Calu3 (cell line): ENCODE measurements at regions not wholly inside any gene's neighbourhood (a gene's known extent, or its start where the extent isn't known, plus 50 kb on each side); places are given as distances from the start of the nearest gene placed in this dataset.

Experiments
- BruUV-seq: library from RNA; stranded (reverse); fragments of 400-500 nt; replicated peaks from 2 replicates; lab custom pipeline; 2021; lab: Mats Ljungman, UMichigan
- CTCF ChIA-PET: fragments of 300-600 bp; sonication (Branson Sonifier 250); formaldehyde crosslinking; loops from one replicate; lab custom pipeline; 2022; ENCODE audit warnings: antibody characterized with exemption; lab: Charles Lee
- DNase-seq: peaks from one replicate; pipeline ENCODE4 v3.0.0; 2022
- H3K27ac Mint-ChIP-seq: one replicate; pipeline ENCODE4 v1.8.0; 2022; ENCODE audit warnings: mixed read lengths; ENCODE audit not compliant: unreplicated experiment
- H3K27me3 Mint-ChIP-seq: one replicate; pipeline ENCODE4 v1.8.0; 2022; ENCODE audit warnings: mixed read lengths; ENCODE audit not compliant: unreplicated experiment
- H3K36me3 Mint-ChIP-seq: one replicate; pipeline ENCODE4 v1.8.0; 2022; ENCODE audit warnings: mild to moderate bottlenecking, moderate library complexity, mixed read lengths; ENCODE audit not compliant: insufficient read depth, unreplicated experiment
- H3K4me1 Mint-ChIP-seq: one replicate; pipeline ENCODE4 v1.8.0; 2022; ENCODE audit warnings: mild to moderate bottlenecking, low read depth, mixed read lengths; ENCODE audit not compliant: unreplicated experiment
- H3K4me3 Mint-ChIP-seq: one replicate; pipeline ENCODE4 v1.8.0; 2022; ENCODE audit warnings: mild to moderate bottlenecking, low read depth, moderate library complexity, mixed read lengths; ENCODE audit not compliant: unreplicated experiment
- H3K9me3 Mint-ChIP-seq: one replicate; pipeline ENCODE4 v1.8.0; 2022; ENCODE audit warnings: low read depth, mixed read lengths; ENCODE audit not compliant: unreplicated experiment
- intact Hi-C: fragments of 100-400 bp; cut with micrococcal nuclease; formaldehyde crosslinking; loops from one replicate; pipeline ENCODE4 v1.10.0; 2022; ENCODE audit not compliant: unreplicated experiment
- TF ChIP-seq, protein P1 (sequence below): fragments of 200-600 bp; IDR thresholded peaks from one replicate; pipeline ENCODE4 v1.8.0; 2022; ENCODE audit warnings: antibody characterized with exemption; ENCODE audit not compliant: unreplicated experiment

DNA sequence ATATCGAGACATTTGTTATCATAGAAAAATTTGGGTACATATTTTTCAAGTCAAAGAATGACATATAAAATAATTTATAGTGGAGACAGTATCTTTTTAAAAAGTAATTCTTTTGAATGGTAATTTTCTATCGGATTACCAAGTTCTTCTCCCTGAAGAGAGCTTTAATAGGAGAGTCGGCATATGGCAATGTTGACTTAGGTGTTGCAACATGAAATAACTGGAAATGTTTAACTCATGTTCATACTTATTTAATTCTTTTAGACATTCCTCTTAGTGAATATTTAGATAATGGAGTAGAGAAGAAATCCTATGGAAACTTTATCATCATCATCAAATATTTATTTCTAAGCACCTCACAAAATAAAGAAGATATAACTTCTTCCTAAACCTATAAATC is 118.2 kb upstream of the CTNND2 start:
- H3K9me3 Mint-ChIP-seq, result peaks cover 4% of the 10 kb centered on the region
- DNase-seq, result no peak
- CTCF ChIA-PET, result interaction anchor here (0.7 kb wide), 1 partner anchor 754 kb away, joined by 4 read pairs; no protein-coding TSS in a partner anchor

GRCh38 chr5:12019306-12019705 is 115.1 kb upstream of the CTNND2 start:
- CTCF ChIA-PET, result interaction anchor here (0.5 kb wide), 1 partner anchor 35 kb away, joined by 3 read pairs; no protein-coding TSS in a partner anchor
- Mint-ChIP-seq H3K27ac (no peak overlapping the region), H3K27me3 (no peaks in the 10 kb centered on the region), H3K4me1 (no peaks in the 10 kb centered on the region), H3K4me3 (no peak overlapping the region), H3K36me3 (no peaks in the 10 kb centered on the region), H3K9me3 (peaks cover 4% of the 10 kb centered on the region)
- no peak for DNase-seq
- no TSS peak for BruUV-seq
- TF ChIP-seq, protein P1, sequence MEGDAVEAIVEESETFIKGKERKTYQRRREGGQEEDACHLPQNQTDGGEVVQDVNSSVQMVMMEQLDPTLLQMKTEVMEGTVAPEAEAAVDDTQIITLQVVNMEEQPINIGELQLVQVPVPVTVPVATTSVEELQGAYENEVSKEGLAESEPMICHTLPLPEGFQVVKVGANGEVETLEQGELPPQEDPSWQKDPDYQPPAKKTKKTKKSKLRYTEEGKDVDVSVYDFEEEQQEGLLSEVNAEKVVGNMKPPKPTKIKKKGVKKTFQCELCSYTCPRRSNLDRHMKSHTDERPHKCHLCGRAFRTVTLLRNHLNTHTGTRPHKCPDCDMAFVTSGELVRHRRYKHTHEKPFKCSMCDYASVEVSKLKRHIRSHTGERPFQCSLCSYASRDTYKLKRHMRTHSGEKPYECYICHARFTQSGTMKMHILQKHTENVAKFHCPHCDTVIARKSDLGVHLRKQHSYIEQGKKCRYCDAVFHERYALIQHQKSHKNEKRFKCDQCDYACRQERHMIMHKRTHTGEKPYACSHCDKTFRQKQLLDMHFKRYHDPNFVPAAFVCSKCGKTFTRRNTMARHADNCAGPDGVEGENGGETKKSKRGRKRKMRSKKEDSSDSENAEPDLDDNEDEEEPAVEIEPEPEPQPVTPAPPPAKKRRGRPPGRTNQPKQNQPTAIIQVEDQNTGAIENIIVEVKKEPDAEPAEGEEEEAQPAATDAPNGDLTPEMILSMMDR, result no peak
- intact Hi-C loops, result no loop called here

More for the DNA sequence above, 118.2 kb upstream of the CTNND2 start:
- Mint-ChIP-seq H3K27ac (no peak overlapping the region), H3K4me3 (no peak overlapping the region), H3K36me3 (no peaks in the 10 kb centered on the region), H3K27me3 (no peaks in the 10 kb centered on the region), H3K4me1 (no peaks in the 10 kb centered on the region)
- intact Hi-C loops, result loop anchor here (2.0 to 10.0 kb wide), 4 partner anchors 120 to 1158 kb away; no protein-coding TSS in a partner anchor
- TF ChIP-seq, protein P1, result no peak
- no TSS peak for BruUV-seq

- Mint-ChIP-seq H3K4me1 (no peaks in the 10 kb centered on the region), H3K27ac (no peak overlapping the region), H3K36me3 (no peaks in the 10 kb centered on the region), H3K9me3 (peaks cover 4% of the 10 kb centered on the region), H3K27me3 (no peaks in the 10 kb centered on the region), H3K4me3 (no peak overlapping the region)
- CTCF ChIA-PET, result no interaction called here
- no TSS peak for BruUV-seq
- TF ChIP-seq, protein P1, result no peak
- DNase-seq, result no peak
- intact Hi-C loops, result no loop called here
Measured at GRCh38 chr5:12017007-12017406, 112.8 kb upstream of the CTNND2 start.

DNA sequence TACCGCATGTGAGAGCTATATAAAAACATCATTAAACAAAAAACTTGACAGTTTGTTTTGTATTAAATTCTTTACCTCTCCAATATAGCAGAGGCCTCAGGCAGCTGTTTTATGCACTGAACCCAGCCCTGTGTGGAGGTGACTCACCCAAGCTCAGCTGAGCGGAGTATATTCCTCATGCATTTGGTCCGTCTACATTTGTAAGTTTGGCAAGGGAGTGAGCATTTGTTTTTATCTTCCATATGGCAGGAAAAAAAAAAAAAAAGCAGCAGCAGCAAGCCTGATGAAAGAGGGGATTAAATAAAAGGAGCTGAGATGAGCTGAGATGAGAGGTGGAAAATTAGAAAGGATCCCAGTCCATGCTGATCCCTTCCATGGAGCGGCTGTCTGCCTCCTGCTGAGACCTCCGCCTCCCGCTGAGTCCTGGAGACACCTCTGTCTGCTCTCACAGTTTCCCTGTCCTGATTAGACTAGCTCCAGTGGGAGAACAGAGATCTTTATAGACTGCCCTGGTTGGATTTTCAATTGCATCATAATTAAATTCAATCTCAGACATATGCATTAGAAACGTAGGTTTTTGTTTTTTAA is 112.0 kb upstream of the CTNND2 start:
- DNase-seq, result no peak
- intact Hi-C loops, result no loop called here

More for the DNA sequence above, 112.0 kb upstream of the CTNND2 start:
- TF ChIP-seq, protein P1, result no peak
- Mint-ChIP-seq H3K27me3 (no peaks in the 10 kb centered on the region), H3K36me3 (no peaks in the 10 kb centered on the region), H3K4me3 (no peak overlapping the region), H3K27ac (no peak overlapping the region), H3K4me1 (no peaks in the 10 kb centered on the region), H3K9me3 (peaks cover 4% of the 10 kb centered on the region)
- CTCF ChIA-PET, result interaction anchor here (0.6 to 0.7 kb wide), 3 partner anchors 196 to 745 kb away, joined by 3 to 4 read pairs (median 3); no protein-coding TSS in a partner anchor
- BruUV-seq, result no TSS peak
